PC-3 (cell line): ENCODE measurements at regions not wholly inside any gene's neighbourhood (a gene's known extent, or its start where the extent isn't known, plus 50 kb on each side); places are given as distances from the start of the nearest gene placed in this dataset.
A peak's percentile ranks its signal among the peaks of the same experiment; 100 is the strongest.

Source experiments
- ATAC-seq: fragments of 200-7000 bp; cut with Tn5 transposase; 2 replicates; pipeline ENCODE4 v1.9.1; 2020; ENCODE audit warnings: mild to moderate bottlenecking, moderate library complexity
- BruUV-seq: library from RNA; stranded (reverse); fragments of 400-500 nt; replicated peaks from 2 replicates; lab custom pipeline; 2021; lab: Mats Ljungman, UMichigan
- CTCF ChIA-PET: fragments of 300-600 bp; sonication (Branson Sonifier 250); formaldehyde crosslinking; loops from one replicate; lab custom pipeline; 2022; ENCODE audit warnings: antibody characterized with exemption; lab: Charles Lee
- POLR2A ChIA-PET: fragments of 300-600 bp; sonication (Branson Sonifier 250); formaldehyde crosslinking; loops from one replicate; lab custom pipeline; 2022; ENCODE audit warnings: antibody characterized with exemption; ENCODE audit not compliant: unreplicated experiment; lab: Charles Lee
- DNase-seq: peaks from one replicate; pipeline ENCODE4 v3.0.0-alpha.2; 2015
- H2AFZ ChIP-seq: fragments of 300-600 bp; sonication (generic); 2 replicates; pipeline ENCODE4 v1.6.0; 2016; ENCODE audit warnings: antibody characterized with exemption, low read length
- H3F3A ChIP-seq: fragments of 300-600 bp; sonication (generic); one replicate; pipeline ENCODE4 v1.6.0; 2017; ENCODE audit warnings: antibody characterized with exemption, low read length, control low read depth, mild to moderate bottlenecking; ENCODE audit not compliant: unreplicated experiment
- H3K27ac ChIP-seq: fragments of 300-600 bp; sonication (generic); 2 replicates; pipeline ENCODE4 v1.5.1; 2016; ENCODE audit warnings: mild to moderate bottlenecking, low read length
- H3K27me3 ChIP-seq: fragments of 300-600 bp; sonication (generic); 2 replicates; pipeline ENCODE4 v1.6.1; 2016; ENCODE audit warnings: low read length, mixed read lengths
- H3K36me3 ChIP-seq: fragments of 300-600 bp; sonication (generic); 2 replicates; pipeline ENCODE4 v1.6.1; 2016; ENCODE audit warnings: low read depth, mixed run types, low read length, mixed read lengths
- H3K4me1 ChIP-seq: fragments of 300-600 bp; sonication (generic); 2 replicates; pipeline ENCODE4 v1.5.1; 2016; ENCODE audit warnings: low read length; ENCODE audit not compliant: insufficient read depth
- H3K4me2 ChIP-seq: fragments of 300-600 bp; sonication (generic); 2 replicates; pipeline ENCODE4 v1.6.0; 2016; ENCODE audit warnings: low read length
- H3K4me3 ChIP-seq: fragments of 300-600 bp; sonication (generic); 2 replicates; pipeline ENCODE4 v1.5.1; 2016; ENCODE audit warnings: mild to moderate bottlenecking, low read length, mixed read lengths
- H3K79me2 ChIP-seq: fragments of 300-600 bp; sonication (generic); 2 replicates; pipeline ENCODE4 v1.6.1; 2017; ENCODE audit warnings: low read length, mixed read lengths
- H3K9ac ChIP-seq: fragments of 300-600 bp; sonication (generic); 2 replicates; pipeline ENCODE4 v1.6.0; 2016; ENCODE audit warnings: mild to moderate bottlenecking, low read length
- H3K9me2 ChIP-seq: fragments of 300-600 bp; sonication (generic); replicated peaks from 2 replicates; pipeline ENCODE4 v1.6.1; 2016; ENCODE audit warnings: mixed run types, low read length, mixed read lengths
- H3K9me3 ChIP-seq: fragments of 300-600 bp; sonication (generic); 2 replicates; pipeline ENCODE4 v1.6.1; 2016; ENCODE audit warnings: low read length, mixed read lengths
- H4K20me1 ChIP-seq: fragments of 300-600 bp; sonication (generic); 2 replicates; pipeline ENCODE4 v1.6.1; 2016; ENCODE audit warnings: low read length, mixed read lengths
- EZH2 ChIP-seq: fragments of 300-600 bp; sonication (generic); IDR thresholded peaks from one replicate; pipeline ENCODE4 v1.6.1; 2017; ENCODE audit warnings: antibody characterized with exemption, mild to moderate bottlenecking, low read length; ENCODE audit not compliant: unreplicated experiment
- EZH2phosphoT487 ChIP-seq: fragments of 300-600 bp; sonication (generic); IDR thresholded peaks from 2 replicates; pipeline ENCODE4 v1.6.1; 2018; ENCODE audit warnings: mild to moderate bottlenecking, antibody characterized with exemption, low read length, borderline replicate concordance
- intact Hi-C: fragments of 100-400 bp; cut with micrococcal nuclease; formaldehyde crosslinking; loops from 2 replicates; pipeline ENCODE4 v1.9.0; 2023
- TF ChIP-seq, protein P1 (sequence below): fragments of 300-600 bp; sonication (generic); conservative IDR thresholded peaks from 2 replicates; pipeline ENCODE4 v1.5.1; 2017; ENCODE audit warnings: antibody characterized with exemption, low read depth, mild to moderate bottlenecking, low read length

DNA sequence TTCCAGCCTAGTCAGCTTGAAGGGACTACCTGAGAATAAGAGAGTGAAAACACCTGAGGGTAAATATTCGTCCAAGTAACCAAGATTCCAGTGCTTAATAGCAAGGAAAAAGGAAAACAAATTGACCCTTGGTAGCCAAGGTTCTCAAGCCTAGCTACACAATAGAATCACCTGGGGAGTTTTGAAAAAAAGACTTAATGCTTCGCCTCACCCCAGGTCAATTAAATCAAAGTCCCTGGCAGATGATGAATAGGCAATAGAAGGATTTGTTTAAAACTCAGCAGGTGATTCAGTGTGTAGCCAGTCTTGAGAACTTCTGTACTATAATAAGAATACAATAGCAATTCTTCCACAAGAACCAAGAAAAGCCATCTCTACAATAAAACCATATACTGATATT, 500.2 kb downstream of the XIRP2 start:
- intact Hi-C loops: no loop called here
- Histone ChIP-seq H3K9me3 (no peaks in the 10 kb centered on the region), H3K4me2 (no peak overlapping the region), H3K27me3 (no peaks in the 10 kb centered on the region), H4K20me1 (no peaks in the 10 kb centered on the region), H3K79me2 (no peaks in the 10 kb centered on the region), H2AFZ (no peak overlapping the region), H3K4me1 (peaks cover 6% of the 10 kb centered on the region), H3K27ac (no peak overlapping the region), H3K9me2 (no peaks in the 10 kb centered on the region), H3F3A (no peaks in the 10 kb centered on the region), H3K4me3 (no peak overlapping the region), H3K9ac (no peak overlapping the region), H3K36me3 (no peaks in the 10 kb centered on the region)
- ChIA-PET POLR2A (no interaction called here), CTCF (no interaction called here)
- BruUV-seq: no TSS peak
- ATAC-seq: no peak
- TF ChIP-seq, protein P1, sequence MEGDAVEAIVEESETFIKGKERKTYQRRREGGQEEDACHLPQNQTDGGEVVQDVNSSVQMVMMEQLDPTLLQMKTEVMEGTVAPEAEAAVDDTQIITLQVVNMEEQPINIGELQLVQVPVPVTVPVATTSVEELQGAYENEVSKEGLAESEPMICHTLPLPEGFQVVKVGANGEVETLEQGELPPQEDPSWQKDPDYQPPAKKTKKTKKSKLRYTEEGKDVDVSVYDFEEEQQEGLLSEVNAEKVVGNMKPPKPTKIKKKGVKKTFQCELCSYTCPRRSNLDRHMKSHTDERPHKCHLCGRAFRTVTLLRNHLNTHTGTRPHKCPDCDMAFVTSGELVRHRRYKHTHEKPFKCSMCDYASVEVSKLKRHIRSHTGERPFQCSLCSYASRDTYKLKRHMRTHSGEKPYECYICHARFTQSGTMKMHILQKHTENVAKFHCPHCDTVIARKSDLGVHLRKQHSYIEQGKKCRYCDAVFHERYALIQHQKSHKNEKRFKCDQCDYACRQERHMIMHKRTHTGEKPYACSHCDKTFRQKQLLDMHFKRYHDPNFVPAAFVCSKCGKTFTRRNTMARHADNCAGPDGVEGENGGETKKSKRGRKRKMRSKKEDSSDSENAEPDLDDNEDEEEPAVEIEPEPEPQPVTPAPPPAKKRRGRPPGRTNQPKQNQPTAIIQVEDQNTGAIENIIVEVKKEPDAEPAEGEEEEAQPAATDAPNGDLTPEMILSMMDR: no peak
- TF ChIP-seq EZH2 (no peak), EZH2phosphoT487 (no peak)
- DNase-seq: no peak

DNA sequence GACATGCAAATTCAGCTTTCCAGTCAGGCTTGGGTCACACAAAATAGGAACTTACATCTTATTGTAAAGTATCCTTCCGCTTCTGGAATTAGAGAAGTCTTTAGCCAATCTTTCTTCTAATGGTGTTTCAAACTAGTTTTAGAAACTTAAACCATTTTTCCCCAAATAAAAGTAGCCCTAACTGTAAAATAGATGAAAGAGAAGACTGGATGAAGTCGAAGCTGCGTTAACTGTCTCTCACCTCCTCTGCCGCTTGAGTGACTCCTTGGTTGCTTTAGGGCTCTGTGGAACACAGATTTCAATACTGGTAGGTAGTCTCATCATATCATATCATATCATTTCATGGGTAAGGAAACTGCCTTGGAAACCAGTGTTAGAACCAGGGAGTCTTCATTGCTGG, 498.4 kb downstream of the XIRP2 start:
- TF ChIP-seq EZH2phosphoT487: no peak
- TF ChIP-seq, protein P1: no peak
- TF ChIP-seq EZH2: no peak
- CTCF ChIA-PET: no interaction called here
- BruUV-seq: no TSS peak
- H3K79me2 ChIP-seq: no peaks in the 10 kb centered on the region
- no peak overlapping the region for H3K4me2 ChIP-seq
- H3K4me3 ChIP-seq: no peak overlapping the region
- H3K4me1 ChIP-seq: peaks cover 10% of the 10 kb centered on the region
- no peak for DNase-seq
- no peak overlapping the region for H3K27ac ChIP-seq
- H3K9me3 ChIP-seq: no peaks in the 10 kb centered on the region
- H3K27me3 ChIP-seq: no peaks in the 10 kb centered on the region
- no peaks in the 10 kb centered on the region for H4K20me1 ChIP-seq
- POLR2A ChIA-PET: no interaction called here
- H2AFZ ChIP-seq: no peak overlapping the region
- no peaks in the 10 kb centered on the region for H3F3A ChIP-seq
- ATAC-seq: no peak
- H3K36me3 ChIP-seq: no peaks in the 10 kb centered on the region
- no peaks in the 10 kb centered on the region for H3K9me2 ChIP-seq
- intact Hi-C loops: no loop called here
- no peak overlapping the region for H3K9ac ChIP-seq

DNA sequence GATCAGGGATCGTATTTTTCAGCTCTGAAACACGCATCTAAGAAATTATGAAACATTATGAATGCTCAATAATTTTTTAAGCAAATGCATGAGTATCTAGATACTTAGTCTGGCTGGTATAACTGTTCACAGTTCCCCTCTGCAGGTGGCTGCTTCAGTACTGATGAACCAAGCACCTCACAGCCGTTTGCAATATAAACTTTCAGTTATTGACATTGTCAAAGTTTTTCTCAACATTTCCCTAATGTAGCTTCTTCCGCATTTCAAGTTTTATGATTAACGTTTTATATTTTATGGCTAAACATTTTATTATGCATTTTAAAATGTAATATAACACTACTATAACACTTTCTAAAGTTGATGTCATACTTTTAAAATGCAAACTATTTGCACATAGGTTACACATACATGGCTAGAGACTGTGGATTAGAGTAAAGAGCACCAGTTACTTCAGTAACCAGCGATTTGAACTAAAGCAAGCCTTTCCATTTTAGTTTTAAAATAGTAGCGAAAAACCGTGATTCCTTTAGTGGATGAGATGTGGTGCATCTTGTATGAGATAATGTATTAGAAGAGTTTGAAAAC, 495.4 kb downstream of the XIRP2 start:
- intact Hi-C loops: loop anchor here (2.0 kb wide), 1 partner anchor 91 kb away; the partner anchor contains the start of gene B3GALT1
- POLR2A ChIA-PET: no interaction called here
- no peaks in the 10 kb centered on the region for H3K36me3 ChIP-seq
- no peaks in the 10 kb centered on the region for H4K20me1 ChIP-seq
- BruUV-seq: no TSS peak
- H3F3A ChIP-seq: no peaks in the 10 kb centered on the region
- H3K4me2 ChIP-seq: peak overlapping the region; percentile 16; the same call in 1 of the 2 replicates
- no peaks in the 10 kb centered on the region for H3K79me2 ChIP-seq
- H3K4me1 ChIP-seq: peaks cover 10% of the 10 kb centered on the region
- peak overlapping the region; percentile 21; the same call in 1 of the 2 replicates for H3K27ac ChIP-seq
- no peaks in the 10 kb centered on the region for H3K27me3 ChIP-seq
- no peaks in the 10 kb centered on the region for H3K9me2 ChIP-seq
- DNase-seq: peak; percentile 47
- TF ChIP-seq, protein P1: no peak
- TF ChIP-seq EZH2phosphoT487: no peak
- TF ChIP-seq EZH2: no peak
- no peak overlapping the region for H3K9ac ChIP-seq
- no peak overlapping the region for H3K4me3 ChIP-seq
- no peaks in the 10 kb centered on the region for H3K9me3 ChIP-seq
- CTCF ChIA-PET: interaction anchor here (0.6 kb wide), 1 partner anchor 162 kb away, joined by 5 read pairs; no protein-coding TSS in a partner anchor
- no peak overlapping the region for H2AFZ ChIP-seq
- peak; percentile 92 for ATAC-seq
